ENCODE measurements at regions not wholly inside any gene's neighbourhood (a gene's known extent, or its start where the extent isn't known, plus 50 kb on each side); places are given as distances from the start of the nearest gene placed in this dataset.

- Histone ChIP-seq H3K14ac (replicated peaks; ENCODE audit: low read depth, low read length) (no peak overlapping the region), H2AFZ (replicated peaks; ENCODE audit: low read length, poor library complexity) (no peak overlapping the region), H3K27me3 (ENCODE audit: control insufficient read depth, insufficient read depth, low read length) (no peaks in the 10 kb centered on the region), H4K5ac (ENCODE audit: low read depth, low read length) (no peak overlapping the region), H3K36me3 (ENCODE audit: control insufficient read depth, insufficient read depth, low read length) (no peaks in the 10 kb centered on the region), H2BK20ac (ENCODE audit: low read depth, low read length) (no peak overlapping the region), H3K4ac (ENCODE audit: low read depth, low read length) (no peak overlapping the region), H3K27ac (ENCODE audit: insufficient read depth, low read length) (no peak overlapping the region), H3K4me2 (ENCODE audit: low read depth, low read length) (no peak overlapping the region), H2AK9ac (replicated peaks; ENCODE audit: low read depth, low read length, poor library complexity) (no peak overlapping the region), H2BK15ac (ENCODE audit: low read depth, low read length) (no peak overlapping the region), H2BK120ac (ENCODE audit: low read depth, low read length) (no peak overlapping the region), H3K18ac (ENCODE audit: low read depth, low read length) (no peak overlapping the region), H3K23ac (ENCODE audit: low read depth, low read length) (no peak overlapping the region), H3K4me3 (ENCODE audit: insufficient read depth, low read depth, low read length) (no peak overlapping the region), H4K8ac (ENCODE audit: low read depth in 2 of 2, low read length in 2 of 2) (no peak overlapping the region), H3K79me1 (ENCODE audit: low read depth in 1 of 2, low read length in 2 of 2) (no peaks in the 10 kb centered on the region), H4K20me1 (ENCODE audit: insufficient read depth, low read length) (no peaks in the 10 kb centered on the region), H2AK5ac (ENCODE audit: low read depth, low read length) (no peak overlapping the region), H3K9me1 (ENCODE audit: insufficient read depth, low read length) (no peaks in the 10 kb centered on the region), H3K9ac (ENCODE audit: low read depth, low read length) (no peak overlapping the region), H3K56ac (ENCODE audit: extremely low read depth, insufficient read depth, low read length) (no peak overlapping the region), H2BK5ac (ENCODE audit: low read depth, low read length, poor library complexity, severe bottlenecking) (no peak overlapping the region), H3K4me1 (ENCODE audit: control insufficient read depth, insufficient read depth, low read length) (no peaks in the 10 kb centered on the region), H4K91ac (ENCODE audit: insufficient read depth, low read depth, low read length) (no peak overlapping the region), H3K9me3 (ENCODE audit: control insufficient read depth, insufficient read depth, low read length) (no peaks in the 10 kb centered on the region)
- intact Hi-C loops (cut with micrococcal nuclease), result no loop called here
- CTCF ChIA-PET, result no interaction called here
- dilution Hi-C loops (cut with HindIII; ENCODE audit: low sequenced_read_pairs, unreplicated experiment), result no loop called here
- WGBS, 2 experiments (ENCODE audit: extremely low coverage in 2 of 2, insufficient read length in 1 of 2), result no CpG with 5 or more reads among the region's 6 CpGs
- in situ Hi-C loops (cut with MboI; ENCODE audit: low sequenced_read_pairs), result no loop called here
- DNase-seq, result no peak
- no peak for ATAC-seq (ENCODE audit: low read depth)
- no TSS peak for BruUV-seq (replicated peaks)
- POLR2A ChIA-PET (ENCODE audit: unreplicated experiment), result no interaction called here
- TF ChIP-seq MAFK (IDR thresholded peaks at IDR 0.05; ENCODE audit: low read depth, low read length) (no peak), USF2 (IDR thresholded peaks at IDR 0.05; ENCODE audit: low read depth, low read length) (no peak), SMC3 (IDR thresholded peaks at IDR 0.05; ENCODE audit: low read depth, low read length) (no peak), POLR2A (IDR thresholded peaks at IDR 0.05; ENCODE audit: low read depth, low read length) (no peak), CHD1 (IDR thresholded peaks at IDR 0.05; ENCODE audit: low read depth, low read length) (no peak), NFE2L2 (IDR thresholded peaks at IDR 0.05; ENCODE audit: low read depth, low read length) (no peak), CEBPB (IDR thresholded peaks at IDR 0.05; ENCODE audit: low read depth, low read length) (no peak), CTCF (conservative IDR thresholded peaks at IDR 0.05; ENCODE audit: low read depth, low read length) (no peak), MXI1 (IDR thresholded peaks at IDR 0.05; ENCODE audit: borderline replicate concordance, low read depth, low read length) (no peak), RAD21 (IDR thresholded peaks at IDR 0.05; ENCODE audit: low read length) (no peak), BHLHE40 (IDR thresholded peaks at IDR 0.05; ENCODE audit: low read depth, low read length) (no peak), RCOR1 (IDR thresholded peaks at IDR 0.05; ENCODE audit: insufficient replicate concordance, low read length) (no peak), FOS (IDR thresholded peaks at IDR 0.05; ENCODE audit: low read depth, low read length) (no peak), MAZ (IDR thresholded peaks at IDR 0.05; ENCODE audit: borderline replicate concordance, low read depth, low read length) (no peak), ELK1 (IDR thresholded peaks at IDR 0.05; ENCODE audit: borderline replicate concordance, low read depth, low read length) (no peak), RFX5 (IDR thresholded peaks at IDR 0.05; ENCODE audit: low read depth, low read length) (no peak)
Observed at GRCh38 chr16:50941681-50942080, 199.8 kb downstream of the CYLD start.

Data from IMR-90 (cell line).